ENCODE measurements at regions not wholly inside any gene's neighbourhood (a gene's known extent, or its start where the extent isn't known, plus 50 kb on each side); places are given as distances from the start of the nearest gene placed in this dataset.

DNA sequence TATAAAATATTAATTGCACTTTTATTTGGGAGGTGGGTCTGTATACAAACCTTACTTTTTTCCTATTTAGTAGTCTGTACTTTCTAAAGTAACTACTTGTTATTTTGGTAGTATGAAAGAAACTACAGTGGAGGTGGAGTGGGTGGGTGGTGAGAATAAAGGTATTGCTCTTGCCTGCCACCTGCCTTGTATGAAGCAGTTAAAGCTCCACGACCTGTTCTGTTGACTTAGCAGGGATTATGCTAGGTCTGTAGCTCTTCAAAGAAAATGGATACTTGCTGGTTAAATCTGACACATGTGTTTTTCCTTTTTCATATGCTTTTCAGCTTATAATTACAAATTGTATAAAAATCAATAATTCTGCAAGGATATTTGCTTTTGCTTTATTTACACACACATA, 111.9 kb downstream of the EHF start:
- Histone ChIP-seq H3K27me3 (no peaks in the 10 kb centered on the region), H3K4me1 (no peaks in the 10 kb centered on the region), H3K27ac (no peak overlapping the region), H3K36me3 (no peaks in the 10 kb centered on the region), H3K4me3 (no peak overlapping the region), H3K9me3 (peaks cover 0 to 1% of the 10 kb centered on the region in 2 donors)
- intact Hi-C loops (cut with DNase I), result no loop called here
- DNase-seq (peak in 1 of 4 donors; percentile 18), ATAC-seq (no peak)
- TF ChIP-seq, protein P1, sequence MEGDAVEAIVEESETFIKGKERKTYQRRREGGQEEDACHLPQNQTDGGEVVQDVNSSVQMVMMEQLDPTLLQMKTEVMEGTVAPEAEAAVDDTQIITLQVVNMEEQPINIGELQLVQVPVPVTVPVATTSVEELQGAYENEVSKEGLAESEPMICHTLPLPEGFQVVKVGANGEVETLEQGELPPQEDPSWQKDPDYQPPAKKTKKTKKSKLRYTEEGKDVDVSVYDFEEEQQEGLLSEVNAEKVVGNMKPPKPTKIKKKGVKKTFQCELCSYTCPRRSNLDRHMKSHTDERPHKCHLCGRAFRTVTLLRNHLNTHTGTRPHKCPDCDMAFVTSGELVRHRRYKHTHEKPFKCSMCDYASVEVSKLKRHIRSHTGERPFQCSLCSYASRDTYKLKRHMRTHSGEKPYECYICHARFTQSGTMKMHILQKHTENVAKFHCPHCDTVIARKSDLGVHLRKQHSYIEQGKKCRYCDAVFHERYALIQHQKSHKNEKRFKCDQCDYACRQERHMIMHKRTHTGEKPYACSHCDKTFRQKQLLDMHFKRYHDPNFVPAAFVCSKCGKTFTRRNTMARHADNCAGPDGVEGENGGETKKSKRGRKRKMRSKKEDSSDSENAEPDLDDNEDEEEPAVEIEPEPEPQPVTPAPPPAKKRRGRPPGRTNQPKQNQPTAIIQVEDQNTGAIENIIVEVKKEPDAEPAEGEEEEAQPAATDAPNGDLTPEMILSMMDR (IDR thresholded peaks at IDR 0.05), result no peak

GRCh38 chr11:34731603-34732002, 110.7 kb downstream of the EHF start:
- DNase-seq (no peak), ATAC-seq (no peak)
- H3K9me3 ChIP-seq, result no peaks in the 10 kb centered on the region
- H3K4me3 ChIP-seq, result no peak overlapping the region
- H3K27me3 ChIP-seq, result no peaks in the 10 kb centered on the region
- TF ChIP-seq, protein P1 (IDR thresholded peaks at IDR 0.05), result no peak
- H3K27ac ChIP-seq, result no peak overlapping the region
- intact Hi-C loops (cut with DNase I), result no loop called here
- no peaks in the 10 kb centered on the region for H3K36me3 ChIP-seq
- no peaks in the 10 kb centered on the region for H3K4me1 ChIP-seq

DNA sequence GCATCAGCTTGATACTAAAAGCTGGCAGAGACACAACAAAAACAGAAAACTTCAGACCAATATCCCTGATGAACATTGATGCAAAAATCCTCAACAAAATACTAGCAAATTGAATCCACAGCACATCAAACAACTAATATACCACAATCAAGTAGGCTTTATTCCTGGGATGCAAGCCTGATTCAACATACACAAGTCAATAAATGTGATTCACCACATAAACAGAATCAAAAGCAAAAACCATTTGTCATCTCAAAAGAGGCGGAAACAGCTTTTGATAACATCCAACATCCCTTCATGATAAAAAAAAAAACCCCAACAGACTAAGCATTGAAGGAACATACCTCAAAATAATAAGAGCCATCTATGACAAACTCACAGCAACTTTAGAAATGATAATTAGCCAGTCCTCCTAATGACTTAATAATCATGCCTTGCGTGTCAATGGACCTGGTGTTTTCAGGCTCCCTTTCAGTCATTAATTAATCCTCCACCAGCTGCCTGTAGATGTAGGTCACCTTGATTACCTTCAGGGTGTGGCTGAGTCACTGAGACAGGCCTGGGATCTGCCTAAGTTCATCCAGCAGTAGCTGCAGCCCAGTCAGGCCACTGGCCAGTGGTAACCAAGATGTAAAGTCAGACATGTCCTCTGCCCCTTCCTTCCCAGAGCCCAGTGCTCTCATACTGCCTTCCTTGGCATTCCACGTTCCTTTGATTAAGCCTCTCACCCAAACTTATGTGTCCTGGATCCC, 109.8 kb downstream of the EHF start:
- intact Hi-C loops (cut with DNase I), result no loop called here
- H3K36me3 ChIP-seq, result no peaks in the 10 kb centered on the region
- no peak for DNase-seq
- H3K9me3 ChIP-seq, result no peaks in the 10 kb centered on the region
- H3K4me1 ChIP-seq, result no peaks in the 10 kb centered on the region
- no peak overlapping the region for H3K4me3 ChIP-seq
- H3K27me3 ChIP-seq, result no peaks in the 10 kb centered on the region
- TF ChIP-seq, protein P1 (IDR thresholded peaks at IDR 0.05), result no peak
- no peak for ATAC-seq
- H3K27ac ChIP-seq, result no peak overlapping the region

GRCh38 chr11:34728609-34729008, 107.7 kb downstream of the EHF start:
- Histone ChIP-seq H3K4me1 (no peaks in the 10 kb centered on the region), H3K9me3 (no peaks in the 10 kb centered on the region), H3K27ac (no peak overlapping the region), H3K36me3 (no peaks in the 10 kb centered on the region), H3K27me3 (no peaks in the 10 kb centered on the region), H3K4me3 (no peak overlapping the region)
- ATAC-seq (no peak), DNase-seq (no peak)
- intact Hi-C loops (cut with DNase I), result no loop called here
- TF ChIP-seq, protein P1 (IDR thresholded peaks at IDR 0.05), result no peak

DNA sequence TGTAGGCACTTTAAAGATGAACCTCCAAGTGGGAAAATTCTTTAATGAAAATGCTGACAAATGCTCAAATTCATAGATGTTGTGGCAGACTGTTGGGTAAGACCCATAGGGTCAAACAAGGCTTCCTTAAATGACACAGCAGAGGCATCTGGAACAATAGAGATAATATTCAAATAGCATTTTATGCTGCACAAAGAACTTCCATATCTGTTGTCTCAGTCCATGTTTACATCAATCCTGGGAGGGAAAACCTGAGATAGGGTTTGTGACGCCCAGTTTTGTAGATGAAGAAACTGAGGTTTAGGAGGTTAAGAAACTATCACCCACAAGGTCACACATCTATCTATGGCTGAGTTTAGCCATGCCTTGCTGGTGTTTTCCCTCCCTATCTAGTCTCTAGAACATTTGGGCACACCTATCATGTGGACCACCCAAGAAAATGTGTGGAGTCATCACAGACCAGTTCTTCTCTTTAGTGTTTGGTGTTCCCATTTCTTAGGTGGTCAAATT, 106.4 kb downstream of the EHF start:
- Histone ChIP-seq H3K27me3 (no peaks in the 10 kb centered on the region), H3K9me3 (no peaks in the 10 kb centered on the region), H3K27ac (no peak overlapping the region), H3K36me3 (no peaks in the 10 kb centered on the region), H3K4me1 (no peaks in the 10 kb centered on the region), H3K4me3 (no peak overlapping the region)
- TF ChIP-seq, protein P1 (IDR thresholded peaks at IDR 0.05), result no peak
- intact Hi-C loops (cut with DNase I), result no loop called here
- no peak for ATAC-seq
- no peak for DNase-seq
